Hepatocyte (in vitro differentiated cells): ENCODE measurements at regions not wholly inside any gene's neighbourhood (a gene's known extent, or its start where the extent isn't known, plus 50 kb on each side); places are given as distances from the start of the nearest gene placed in this dataset.

Experiments used
- DNase-seq: peaks from one replicate; pipeline ENCODE4 v3.0.0-alpha.2; 2016; ENCODE audit warnings: low spot score
- H2AFZ ChIP-seq: fragments of 200-600 bp; sonication (generic); 2 replicates; pipeline ENCODE4 v1.6.0; 2016; ENCODE audit warnings: antibody characterized with exemption, mild to moderate bottlenecking
- H3K27ac ChIP-seq: fragments of 200-600 bp; sonication (generic); 2 replicates; pipeline ENCODE4 v1.5.1; 2016; ENCODE audit warnings: mild to moderate bottlenecking
- H3K27me3 ChIP-seq: fragments of 200-600 bp; sonication (generic); 2 replicates; pipeline ENCODE4 v1.6.1; 2016
- H3K36me3 ChIP-seq: fragments of 200-600 bp; sonication (generic); replicated peaks from 2 replicates; pipeline ENCODE4 v1.5.1; 2016; ENCODE audit warnings: low read depth; ENCODE audit not compliant: insufficient read depth
- H3K4me1 ChIP-seq: fragments of 200-600 bp; sonication (generic); 2 replicates; pipeline ENCODE4 v1.5.1; 2016; ENCODE audit warnings: mild to moderate bottlenecking, moderate library complexity; ENCODE audit not compliant: insufficient read depth
- H3K4me2 ChIP-seq: fragments of 200-600 bp; sonication (generic); 2 replicates; pipeline ENCODE4 v1.6.0; 2016
- H3K4me3 ChIP-seq: fragments of 200-600 bp; sonication (generic); 2 replicates; pipeline ENCODE4 v1.5.1; 2016; ENCODE audit warnings: mild to moderate bottlenecking
- H3K79me2 ChIP-seq: fragments of 200-600 bp; sonication (generic); 2 replicates; pipeline ENCODE4 v1.6.0; 2017; ENCODE audit warnings: mild to moderate bottlenecking
- H3K9me2 ChIP-seq: fragments of 200-600 bp; sonication (generic); replicated peaks from 2 replicates; pipeline ENCODE4 v1.6.0; 2017; ENCODE audit warnings: mild to moderate bottlenecking; ENCODE audit not compliant: insufficient read depth
- H3K9me3 ChIP-seq: fragments of 200-600 bp; sonication (generic); 2 replicates; pipeline ENCODE4 v1.5.1; 2016; ENCODE audit warnings: low read depth, mild to moderate bottlenecking
- H4K20me1 ChIP-seq: fragments of 200-600 bp; sonication (generic); 2 replicates; pipeline ENCODE4 v1.6.0; 2016; ENCODE audit warnings: mild to moderate bottlenecking; ENCODE audit not compliant: insufficient read depth, poor library complexity, severe bottlenecking
- EZH2 ChIP-seq: fragments of 200-600 bp; sonication (generic); IDR thresholded peaks from 2 replicates; pipeline ENCODE4 v1.6.1; 2016; ENCODE audit warnings: antibody characterized with exemption, mild to moderate bottlenecking, borderline replicate concordance
- EZH2phosphoT487 ChIP-seq: fragments of 200-600 bp; sonication (generic); IDR thresholded peaks from one replicate; pipeline ENCODE4 v1.6.1; 2018; ENCODE audit warnings: antibody characterized with exemption, mild to moderate bottlenecking, low read depth, moderate library complexity; ENCODE audit not compliant: unreplicated experiment, severe bottlenecking
- WGBS: methylation state at CpG from one replicate; pipeline ENCODE4 v1.1.6; 2016; ENCODE audit warnings: low lambda C conversion rate; ENCODE audit errors: missing lambda C conversion rate; 5-methylcytosine and 5-hydroxymethylcytosine counted together
- TF ChIP-seq, protein P1 (sequence below): fragments of 200-600 bp; sonication (generic); IDR thresholded peaks from 2 replicates; pipeline ENCODE4 v1.5.1; 2016; ENCODE audit warnings: antibody characterized with exemption, mild to moderate bottlenecking; ENCODE audit not compliant: poor library complexity

DNA sequence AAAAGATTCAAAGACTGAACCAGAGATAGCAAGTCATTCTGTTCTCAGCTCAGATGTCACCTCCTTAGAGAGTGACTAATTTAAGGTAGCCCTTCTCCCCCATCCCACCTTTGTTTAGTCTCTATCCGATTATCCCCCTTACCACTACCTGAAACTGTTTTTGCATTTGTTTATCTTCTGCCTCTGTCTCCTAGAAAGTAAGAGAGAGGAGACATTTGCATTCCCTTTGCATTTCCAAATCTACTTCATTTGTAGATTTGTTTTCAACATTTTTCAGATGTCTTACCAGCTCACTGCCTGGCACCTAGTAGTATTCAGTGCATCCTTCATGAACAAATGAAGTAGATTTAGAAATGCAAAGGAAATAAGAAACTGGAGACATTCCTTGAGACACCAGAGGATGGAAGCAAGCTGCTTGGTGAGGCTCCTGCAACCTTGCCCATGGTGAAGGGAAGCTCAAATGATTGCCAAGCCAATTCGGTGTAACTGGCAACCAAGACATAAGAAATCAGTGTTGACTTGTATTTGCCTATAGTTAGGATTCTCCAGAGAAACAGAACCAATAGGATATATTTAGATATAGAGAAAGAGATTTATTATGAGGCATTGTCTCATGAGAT is 385.7 kb downstream of the STK39 start:
- DNase-seq: no peak
- Histone ChIP-seq H3K4me3 (no peak overlapping the region), H3K4me2 (no peak overlapping the region), H2AFZ (no peak overlapping the region), H3K27me3 (no peaks in the 10 kb centered on the region), H3K36me3 (no peaks in the 10 kb centered on the region), H3K9me3 (no peaks in the 10 kb centered on the region), H3K9me2 (no peaks in the 10 kb centered on the region), H3K4me1 (no peaks in the 10 kb centered on the region), H4K20me1 (no peaks in the 10 kb centered on the region), H3K79me2 (no peaks in the 10 kb centered on the region), H3K27ac (no peak overlapping the region)
- 46% methylated on average over 2 of the region's 2 CpGs for WGBS
- TF ChIP-seq, protein P1, sequence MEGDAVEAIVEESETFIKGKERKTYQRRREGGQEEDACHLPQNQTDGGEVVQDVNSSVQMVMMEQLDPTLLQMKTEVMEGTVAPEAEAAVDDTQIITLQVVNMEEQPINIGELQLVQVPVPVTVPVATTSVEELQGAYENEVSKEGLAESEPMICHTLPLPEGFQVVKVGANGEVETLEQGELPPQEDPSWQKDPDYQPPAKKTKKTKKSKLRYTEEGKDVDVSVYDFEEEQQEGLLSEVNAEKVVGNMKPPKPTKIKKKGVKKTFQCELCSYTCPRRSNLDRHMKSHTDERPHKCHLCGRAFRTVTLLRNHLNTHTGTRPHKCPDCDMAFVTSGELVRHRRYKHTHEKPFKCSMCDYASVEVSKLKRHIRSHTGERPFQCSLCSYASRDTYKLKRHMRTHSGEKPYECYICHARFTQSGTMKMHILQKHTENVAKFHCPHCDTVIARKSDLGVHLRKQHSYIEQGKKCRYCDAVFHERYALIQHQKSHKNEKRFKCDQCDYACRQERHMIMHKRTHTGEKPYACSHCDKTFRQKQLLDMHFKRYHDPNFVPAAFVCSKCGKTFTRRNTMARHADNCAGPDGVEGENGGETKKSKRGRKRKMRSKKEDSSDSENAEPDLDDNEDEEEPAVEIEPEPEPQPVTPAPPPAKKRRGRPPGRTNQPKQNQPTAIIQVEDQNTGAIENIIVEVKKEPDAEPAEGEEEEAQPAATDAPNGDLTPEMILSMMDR: no peak
- no peak for TF ChIP-seq EZH2
- TF ChIP-seq EZH2phosphoT487: no peak

DNA sequence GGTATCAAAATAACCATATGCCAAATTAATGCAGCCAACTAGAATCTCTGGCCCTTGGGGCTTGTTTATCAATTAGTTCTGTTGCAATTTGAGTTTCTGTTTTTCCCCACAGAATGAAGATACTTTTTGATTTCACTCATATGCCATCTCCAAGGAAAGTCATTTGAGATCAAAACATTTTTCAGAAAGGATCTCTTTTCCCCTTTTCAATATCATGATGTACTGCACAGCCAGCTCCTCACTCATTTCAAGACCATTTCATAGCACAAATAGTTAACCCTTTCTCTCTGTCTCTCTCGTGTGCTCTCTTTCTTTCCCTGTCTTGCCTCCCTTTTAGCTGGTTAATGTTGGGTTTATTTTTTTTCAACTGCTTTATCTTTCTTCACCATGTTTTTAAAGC is 387.3 kb downstream of the STK39 start:
- H3K27me3 ChIP-seq: no peaks in the 10 kb centered on the region
- no peaks in the 10 kb centered on the region for H4K20me1 ChIP-seq
- no peak overlapping the region for H3K4me3 ChIP-seq
- H3K9me3 ChIP-seq: no peaks in the 10 kb centered on the region
- no peak for DNase-seq
- no peaks in the 10 kb centered on the region for H3K79me2 ChIP-seq
- no peaks in the 10 kb centered on the region for H3K9me2 ChIP-seq
- H2AFZ ChIP-seq: no peak overlapping the region
- H3K4me1 ChIP-seq: no peaks in the 10 kb centered on the region
- TF ChIP-seq, protein P1: no peak
- TF ChIP-seq EZH2: no peak
- no peak for TF ChIP-seq EZH2phosphoT487
- H3K36me3 ChIP-seq: no peaks in the 10 kb centered on the region
- WGBS: 50% methylated on average over 1 of the region's 1 CpG
- H3K4me2 ChIP-seq: no peak overlapping the region
- no peak overlapping the region for H3K27ac ChIP-seq

DNA sequence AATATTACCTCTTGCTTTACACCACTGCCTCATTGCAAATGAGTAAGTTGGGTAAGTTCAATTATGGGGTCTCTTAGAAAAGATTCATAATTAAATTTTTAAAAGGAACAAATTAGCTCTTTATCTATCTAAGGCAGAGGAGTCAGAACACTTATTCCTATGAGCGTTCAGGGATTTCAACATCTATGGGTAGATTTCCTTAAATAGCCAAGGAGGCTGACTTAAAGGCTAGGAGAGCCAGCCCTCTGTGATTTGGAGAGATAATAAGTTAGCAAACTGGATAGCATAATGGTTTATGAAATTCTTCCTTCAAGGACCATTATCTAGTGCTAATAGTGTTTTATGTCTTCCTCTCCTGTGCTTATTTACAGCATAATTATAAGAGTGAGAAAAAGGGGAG is 387.7 kb downstream of the STK39 start:
- H3K9me3 ChIP-seq: no peaks in the 10 kb centered on the region
- H2AFZ ChIP-seq: no peak overlapping the region
- DNase-seq: no peak
- no peak overlapping the region for H3K4me3 ChIP-seq
- no peaks in the 10 kb centered on the region for H3K79me2 ChIP-seq
- 83% methylated on average over 1 of the region's 1 CpG for WGBS
- H3K27ac ChIP-seq: no peak overlapping the region
- H3K9me2 ChIP-seq: no peaks in the 10 kb centered on the region
- no peaks in the 10 kb centered on the region for H4K20me1 ChIP-seq
- no peaks in the 10 kb centered on the region for H3K36me3 ChIP-seq
- no peak overlapping the region for H3K4me2 ChIP-seq
- H3K27me3 ChIP-seq: no peaks in the 10 kb centered on the region
- no peaks in the 10 kb centered on the region for H3K4me1 ChIP-seq
- TF ChIP-seq, protein P1: no peak
- TF ChIP-seq EZH2: no peak
- no peak for TF ChIP-seq EZH2phosphoT487

DNA sequence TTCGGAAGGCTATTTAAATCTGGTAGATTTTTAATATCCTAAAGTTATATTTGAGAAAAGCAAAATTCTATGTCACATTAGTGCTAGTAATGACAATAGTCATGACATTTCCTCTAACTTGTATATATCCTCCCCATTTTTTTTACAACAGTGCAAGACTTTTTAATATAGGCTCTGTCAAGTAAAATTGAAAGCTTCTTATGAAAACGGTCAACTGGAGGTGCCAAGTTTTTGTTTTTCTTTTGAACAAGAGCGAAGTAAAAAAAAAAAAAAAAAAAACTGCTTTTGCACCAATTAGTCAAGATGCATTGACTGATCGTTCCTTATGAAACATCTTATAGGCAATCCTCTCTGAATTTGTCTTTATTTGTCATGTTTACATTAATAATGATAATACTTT is 389.3 kb downstream of the STK39 start:
- no peaks in the 10 kb centered on the region for H3K4me1 ChIP-seq
- H2AFZ ChIP-seq: no peak overlapping the region
- H3K27ac ChIP-seq: no peak overlapping the region
- 90% methylated on average over 4 of the region's 4 CpGs for WGBS
- TF ChIP-seq, protein P1: no peak
- TF ChIP-seq EZH2phosphoT487 (no peak), EZH2 (no peak)
- H3K9me2 ChIP-seq: no peaks in the 10 kb centered on the region
- H3K36me3 ChIP-seq: no peaks in the 10 kb centered on the region
- H3K4me2 ChIP-seq: no peak overlapping the region
- no peaks in the 10 kb centered on the region for H3K27me3 ChIP-seq
- H4K20me1 ChIP-seq: no peaks in the 10 kb centered on the region
- DNase-seq: no peak
- H3K79me2 ChIP-seq: no peaks in the 10 kb centered on the region
- H3K9me3 ChIP-seq: no peaks in the 10 kb centered on the region
- no peak overlapping the region for H3K4me3 ChIP-seq
